CD1c-positive myeloid dendritic cell (primary cell): ENCODE measurements at regions not wholly inside any gene's neighbourhood (a gene's known extent, or its start where the extent isn't known, plus 50 kb on each side); places are given as distances from the start of the nearest gene placed in this dataset.
"Not testable (repeated sequence)": the region's sequence is repeated elsewhere in the genome, so short reads cannot be mapped to it uniquely, and the experiment has no call there.

Experiments
- DNase-seq: peaks from one replicate; pipeline ENCODE4 v3.0.0-alpha.2; 2016; ENCODE audit errors: extremely low spot score

DNA sequence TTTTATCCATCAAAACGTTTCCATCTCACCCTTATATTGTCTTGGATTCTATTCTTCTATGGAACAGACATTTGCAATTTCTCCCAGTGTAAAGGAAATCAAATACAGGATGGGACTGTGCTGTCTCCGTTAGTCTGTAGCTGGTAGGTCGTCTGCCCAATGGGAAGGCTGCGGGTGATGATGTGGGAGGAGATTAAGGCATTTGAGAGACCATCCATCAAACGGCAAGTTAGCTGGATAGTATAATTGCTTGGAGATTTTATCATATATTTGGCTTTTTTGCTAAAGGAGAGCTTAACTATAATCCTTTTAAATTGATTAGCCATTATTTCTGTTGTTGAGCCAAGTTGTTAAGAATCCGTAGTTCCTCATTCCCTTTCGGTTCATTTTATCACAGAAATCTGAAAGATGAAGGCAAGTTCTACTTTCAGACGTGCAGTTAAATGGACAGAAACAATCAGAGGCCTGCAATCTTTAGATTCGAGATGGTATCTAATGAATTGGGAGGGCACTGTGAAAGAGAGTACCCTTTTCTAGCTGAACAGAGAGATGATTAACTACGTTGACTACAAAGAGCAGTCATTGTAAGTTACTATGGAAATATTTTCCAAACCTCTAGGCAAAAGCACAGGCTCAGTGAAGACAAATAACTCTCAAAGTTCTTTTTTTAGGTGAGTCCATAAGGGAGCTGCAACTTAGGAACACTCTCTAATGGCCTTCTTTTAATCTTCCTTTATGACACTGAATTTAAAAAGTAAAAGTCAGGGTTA is 253.3 kb upstream of the KIAA1217 start:
- no peak for DNase-seq

DNA sequence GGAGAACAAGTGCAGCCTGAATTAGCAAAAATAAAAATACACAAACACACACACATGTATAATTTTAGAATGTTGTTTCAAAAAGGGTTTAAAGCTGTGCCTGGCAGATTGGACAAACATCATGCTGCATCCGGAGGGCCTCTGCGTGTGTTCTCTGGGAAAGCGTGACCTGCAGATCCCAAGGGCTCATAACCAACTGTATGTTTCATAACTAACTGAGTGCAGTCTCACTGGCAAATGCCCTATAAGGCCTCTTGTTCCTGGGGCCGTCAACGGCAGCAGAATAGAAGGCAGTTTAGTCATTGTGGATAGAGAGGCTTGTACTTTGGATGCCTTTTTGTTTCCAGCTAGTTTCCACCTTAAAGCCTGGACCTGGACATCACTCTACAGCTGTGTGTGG is 243.8 kb upstream of the KIAA1217 start:
- DNase-seq, result no peak

- no peak for DNase-seq
Observed at GRCh38 chr10:23965880-23966279, 243.1 kb upstream of the KIAA1217 start.

- no peak for DNase-seq
Observed at GRCh38 chr10:23966504-23967051, 242.4 kb upstream of the KIAA1217 start.

GRCh38 chr10:23968301-23968700 is 240.6 kb upstream of the KIAA1217 start:
- no peak for DNase-seq

DNA sequence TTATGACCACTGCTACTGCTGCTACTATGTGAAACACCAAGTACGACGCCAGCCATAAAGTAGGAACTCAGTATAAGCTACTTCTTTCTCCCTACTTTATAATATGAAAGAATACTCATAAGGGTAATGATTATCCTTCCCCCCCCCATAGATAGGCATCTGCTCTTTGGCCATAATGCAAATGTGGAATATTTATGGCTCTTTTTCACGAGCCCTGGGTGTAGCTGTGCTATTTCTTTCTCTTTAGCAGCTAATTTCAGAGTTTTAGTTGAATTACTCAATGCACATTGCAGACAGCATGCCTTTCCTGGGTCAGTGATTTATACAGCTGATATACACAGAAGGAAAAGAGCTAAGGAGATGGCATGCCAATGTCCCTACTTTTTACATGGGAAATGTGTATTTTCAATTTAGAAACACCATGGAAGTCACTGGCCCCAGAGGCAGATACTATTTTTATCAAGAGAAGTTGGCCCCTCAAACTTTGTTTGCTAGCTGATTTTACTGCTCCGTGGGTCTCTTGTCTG is 234.1 kb upstream of the KIAA1217 start:
- DNase-seq, result no peak

DNA sequence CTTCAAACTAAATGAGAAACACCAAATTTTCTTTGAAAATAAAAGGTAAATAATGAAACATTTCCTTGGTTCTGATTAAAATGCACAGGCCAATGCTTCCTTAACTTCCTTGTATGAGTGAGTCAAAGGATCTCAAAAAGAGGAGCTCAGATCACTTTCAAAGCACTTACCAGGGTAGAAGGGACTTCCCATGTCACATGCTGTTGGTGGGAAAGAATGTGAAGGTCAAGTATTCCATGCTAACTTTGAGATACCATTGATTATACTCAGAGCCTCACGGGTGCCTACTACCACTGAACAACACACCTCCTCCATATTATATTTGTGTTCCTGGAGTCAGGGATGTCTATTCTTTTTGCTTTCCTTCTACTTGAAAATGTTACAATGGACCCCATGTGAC is 233.5 kb upstream of the KIAA1217 start:
- DNase-seq, result no peak

- DNase-seq, result no peak
Observed at GRCh38 chr10:23976275-23976674, 232.7 kb upstream of the KIAA1217 start.

DNA sequence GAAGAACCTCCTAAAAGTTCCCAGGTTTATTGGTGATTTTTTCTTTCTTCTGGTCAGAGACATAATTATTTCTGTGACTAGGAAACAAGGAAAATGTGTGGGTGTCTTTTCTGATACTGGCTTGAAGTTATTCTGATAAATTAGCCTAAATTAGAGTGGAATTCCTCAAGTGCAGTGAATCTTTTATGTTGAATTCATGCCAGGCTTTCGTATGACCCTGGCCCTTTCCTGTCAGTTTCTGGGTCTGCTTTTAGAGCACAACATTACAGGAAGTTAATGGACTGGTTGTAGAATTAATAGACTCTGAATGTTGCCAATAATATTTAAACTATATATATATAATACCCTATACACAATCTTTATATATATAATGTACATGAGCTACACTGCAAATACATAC is 230.6 kb upstream of the KIAA1217 start:
- no peak for DNase-seq

DNA sequence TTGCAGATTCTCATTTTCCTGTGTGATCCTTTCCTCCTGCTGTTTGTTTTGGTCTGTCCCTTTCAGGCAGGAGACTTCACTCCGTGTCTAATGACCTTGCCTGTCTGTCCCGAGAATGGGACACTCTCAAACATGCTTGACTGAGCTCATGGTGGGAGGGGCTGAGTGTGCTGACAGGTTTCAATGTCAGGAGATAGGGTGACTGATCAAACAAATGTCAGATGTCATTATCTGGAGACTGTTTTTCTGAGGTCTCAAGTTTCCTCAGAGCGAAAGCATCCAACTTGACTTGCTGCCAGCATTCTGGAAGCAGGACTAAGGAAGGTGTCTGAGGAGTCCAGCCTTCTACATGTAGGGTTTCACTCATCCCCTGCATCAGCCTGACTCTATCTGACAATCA is 228.8 kb upstream of the KIAA1217 start:
- no peak for DNase-seq

DNA sequence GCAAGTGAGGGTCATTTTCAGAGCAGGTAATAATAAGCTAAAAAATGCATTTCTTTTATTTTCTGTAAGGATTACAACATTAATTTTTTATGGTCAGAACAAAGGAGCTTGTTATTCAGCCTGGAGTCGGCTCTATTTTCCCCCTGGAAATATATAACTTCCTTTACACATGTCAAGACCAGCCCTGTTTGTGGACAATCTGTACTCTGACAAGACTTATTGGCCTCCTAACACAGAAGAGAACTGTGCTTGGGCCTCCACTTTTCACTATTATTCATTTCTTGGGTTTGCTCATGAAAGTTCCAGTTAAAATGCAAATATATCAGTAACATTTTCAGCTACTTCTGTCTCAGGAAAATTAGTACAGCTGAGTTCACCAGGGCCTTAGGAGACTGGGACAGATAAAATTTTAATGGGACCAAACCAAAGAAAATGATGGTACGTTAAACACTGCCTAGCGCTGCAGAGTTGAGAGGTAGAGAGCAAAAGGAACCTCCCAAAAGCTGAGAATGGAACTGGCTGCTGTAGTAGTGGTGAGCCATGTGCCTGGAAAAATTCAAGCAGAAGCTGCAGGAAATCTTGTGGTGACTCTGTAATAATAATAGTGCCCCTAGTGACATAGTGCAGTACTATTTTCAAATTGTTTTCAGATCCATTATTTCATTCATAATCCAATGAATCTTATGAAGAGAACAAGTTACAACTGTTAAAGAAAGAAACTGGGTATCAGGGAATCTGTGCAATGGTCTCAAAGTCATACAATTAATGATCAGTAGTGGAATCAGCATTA is 227.2 kb upstream of the KIAA1217 start:
- DNase-seq, result no peak

- not testable (repeated sequence) for DNase-seq
Observed at GRCh38 chr10:23984405-23984804, 224.5 kb upstream of the KIAA1217 start.

- DNase-seq, result no peak
Observed at GRCh38 chr10:23988006-23988405, 220.9 kb upstream of the KIAA1217 start.

- DNase-seq, result no peak
Observed at GRCh38 chr10:23994459-23995046, 214.4 kb upstream of the KIAA1217 start.

DNA sequence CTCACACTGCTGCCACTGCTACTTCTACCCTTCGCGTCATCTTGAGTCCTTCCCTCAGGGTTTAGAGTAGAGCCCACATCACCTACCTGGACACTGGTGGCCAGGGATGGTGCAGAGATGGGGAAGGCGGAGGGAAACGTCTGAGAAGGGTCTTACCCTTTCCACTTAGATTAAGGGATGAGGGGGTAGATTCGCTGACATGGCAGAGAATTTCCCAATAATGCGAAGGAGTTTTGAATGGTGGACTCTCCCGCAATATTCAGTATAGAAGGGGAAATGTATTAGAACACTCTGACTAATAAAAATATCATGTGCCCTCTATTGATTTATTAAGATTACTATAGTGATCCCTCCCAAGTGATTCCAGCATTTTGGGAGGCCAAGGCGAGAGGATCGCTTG is 209.5 kb upstream of the KIAA1217 start:
- no peak for DNase-seq

DNA sequence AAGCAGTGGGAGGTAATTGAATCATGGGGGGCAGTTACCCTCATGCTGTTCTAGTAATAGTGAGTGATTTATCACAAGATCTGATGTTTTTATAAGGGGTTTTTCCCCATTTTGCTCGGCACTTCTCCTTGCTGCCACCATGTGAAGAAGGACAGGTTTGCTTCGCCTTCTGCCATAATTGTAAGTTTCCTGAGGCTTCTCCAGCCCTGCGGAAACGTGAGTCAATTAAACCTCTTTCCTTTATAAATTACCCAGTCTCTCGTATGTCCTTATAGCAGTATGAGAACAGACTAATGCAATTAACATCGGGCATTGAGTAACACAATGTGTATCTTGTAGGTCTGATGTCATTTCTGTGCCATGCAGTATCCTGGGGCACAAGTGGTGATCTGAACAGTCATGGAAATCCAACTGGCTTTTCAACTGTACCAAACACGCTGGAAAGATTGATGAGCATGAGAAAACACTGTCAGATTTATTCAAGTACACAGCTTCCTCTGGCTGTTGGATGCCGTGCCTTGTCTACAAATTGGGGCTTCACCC is 208.6 kb upstream of the KIAA1217 start:
- DNase-seq, result no peak

GRCh38 chr10:24006741-24007140 is 202.2 kb upstream of the KIAA1217 start:
- no peak for DNase-seq

DNA sequence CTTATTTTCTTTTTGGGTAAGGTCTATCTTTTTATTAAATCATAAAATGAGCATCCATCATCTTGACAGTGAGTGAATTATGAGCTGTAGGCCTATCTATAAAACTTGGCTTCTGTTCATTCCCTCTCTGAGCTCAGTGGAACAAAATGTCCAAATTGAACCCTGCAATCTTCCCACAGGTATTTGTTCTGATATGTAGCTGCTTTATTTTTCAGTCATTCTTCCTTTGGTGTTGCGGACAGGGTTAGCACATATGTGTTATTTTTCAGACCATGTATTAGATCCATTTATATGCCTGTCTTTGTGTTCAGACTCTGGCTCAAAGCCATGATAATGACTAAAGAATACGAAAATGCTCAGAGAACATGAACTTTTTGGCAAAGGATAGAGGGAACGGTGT is 201.6 kb upstream of the KIAA1217 start:
- no peak for DNase-seq

GRCh38 chr10:24008164-24009091 is 200.5 kb upstream of the KIAA1217 start:
- DNase-seq, result no peak

- no peak for DNase-seq
Observed at GRCh38 chr10:24009115-24009514, 199.8 kb upstream of the KIAA1217 start.

- no peak for DNase-seq
Observed at GRCh38 chr10:24009736-24010135, 199.2 kb upstream of the KIAA1217 start.
